Stimulated activated naive B cell treated with anti-CD40 and anti-IgM and Interleukin-4, amounts not matched to agents 10 μg/mL and 1 μg/mL and 100 μg/mL, for 72 hours (primary cell): ENCODE measurements at regions not wholly inside any gene's neighbourhood (a gene's known extent, or its start where the extent isn't known, plus 50 kb on each side); places are given as distances from the start of the nearest gene placed in this dataset.

Experiments
- ATAC-seq, 2 donors: fragments of 150-1000 bp; cut with Tn5 transposase; replicated peaks; 2 replicates each; pipeline ENCODE4 v1.10.0; 2021; ENCODE audit warnings: moderate library complexity in 1 of 2
- DNase-seq: peaks from one replicate; pipeline ENCODE4 v3.0.0; 2021
- H3K27ac Mint-ChIP-seq: one replicate; pipeline ENCODE4 v1.8.0; 2022; ENCODE audit warnings: mild to moderate bottlenecking, mixed read lengths
- H3K27me3 Mint-ChIP-seq, 2 donors: one replicate each; pipeline ENCODE4 v1.8.0; 2022; ENCODE audit warnings: mixed read lengths in 2 of 2
- H3K36me3 Mint-ChIP-seq, 2 donors: one replicate each; pipeline ENCODE4 v1.8.0; 2022; ENCODE audit warnings: mixed read lengths in 2 of 2, mild to moderate bottlenecking in 1 of 2
- H3K4me1 Mint-ChIP-seq, 2 donors: one replicate each; pipeline ENCODE4 v1.8.0; 2022; ENCODE audit warnings: mixed read lengths in 2 of 2, mild to moderate bottlenecking in 1 of 2
- H3K4me3 Mint-ChIP-seq, 2 donors: one replicate each; pipeline ENCODE4 v1.8.0; 2022; ENCODE audit warnings: mild to moderate bottlenecking in 2 of 2, mixed read lengths in 2 of 2, moderate library complexity in 1 of 2
- H3K9me3 Mint-ChIP-seq, 2 donors: one replicate each; pipeline ENCODE4 v1.8.0; 2022; ENCODE audit warnings: mixed read lengths in 2 of 2, mild to moderate bottlenecking in 1 of 2

DNA sequence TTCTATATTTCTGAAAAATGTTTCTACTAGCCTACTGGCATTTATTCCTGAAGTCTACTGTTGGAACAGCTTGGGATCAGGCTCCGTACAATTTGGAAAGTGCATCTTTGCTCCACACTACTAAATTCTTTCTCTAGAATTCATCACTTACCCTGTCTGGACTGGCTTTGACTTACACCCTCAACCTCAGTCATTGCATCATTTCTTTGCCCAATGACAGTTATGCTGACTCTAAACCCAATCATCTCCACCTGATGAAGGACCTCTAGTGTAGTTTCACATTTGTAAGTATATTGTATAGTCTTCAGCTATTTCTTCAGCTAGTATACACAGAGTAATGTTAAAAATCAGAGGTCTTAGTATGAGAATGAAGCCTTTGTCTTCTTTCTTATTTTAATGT lies 359.6 kb upstream of the MC4R start:
- DNase-seq (no peak), ATAC-seq (no peak)
- Mint-ChIP-seq H3K9me3 (peaks cover 0 to 4% of the 10 kb centered on the region in 2 donors), H3K4me1 (no peaks in the 10 kb centered on the region), H3K36me3 (no peaks in the 10 kb centered on the region), H3K27me3 (no peaks in the 10 kb centered on the region), H3K4me3 (no peak overlapping the region), H3K27ac (no peak overlapping the region)

DNA sequence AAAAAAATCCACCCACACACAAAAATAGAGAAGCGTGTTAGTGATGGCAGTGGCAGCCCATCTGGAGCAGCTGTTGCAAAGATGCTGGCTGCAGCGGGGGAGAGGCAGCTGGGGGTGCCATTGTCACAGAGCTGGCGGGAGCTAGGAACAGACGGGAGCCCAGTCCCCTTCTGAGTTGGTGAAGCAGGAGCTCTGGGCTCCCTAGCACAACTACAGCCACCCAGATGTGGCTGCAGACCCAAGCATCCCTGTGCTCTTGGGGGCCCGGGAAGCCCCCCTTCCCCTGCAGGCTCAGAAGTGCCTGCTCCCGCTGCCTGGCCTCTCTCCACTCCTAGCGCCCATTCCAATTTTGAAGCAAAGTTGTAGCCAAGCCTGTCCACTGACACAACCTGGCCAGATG lies 366.6 kb upstream of the MC4R start:
- no peaks in the 10 kb centered on the region for H3K27me3 Mint-ChIP-seq
- H3K36me3 Mint-ChIP-seq: no peaks in the 10 kb centered on the region
- H3K4me1 Mint-ChIP-seq: no peaks in the 10 kb centered on the region
- no peaks in the 10 kb centered on the region for H3K9me3 Mint-ChIP-seq
- no peak overlapping the region for H3K4me3 Mint-ChIP-seq
- no peak overlapping the region for H3K27ac Mint-ChIP-seq
- peak in 1 of 2 donors; percentile 7 for ATAC-seq
- no peak for DNase-seq

DNA sequence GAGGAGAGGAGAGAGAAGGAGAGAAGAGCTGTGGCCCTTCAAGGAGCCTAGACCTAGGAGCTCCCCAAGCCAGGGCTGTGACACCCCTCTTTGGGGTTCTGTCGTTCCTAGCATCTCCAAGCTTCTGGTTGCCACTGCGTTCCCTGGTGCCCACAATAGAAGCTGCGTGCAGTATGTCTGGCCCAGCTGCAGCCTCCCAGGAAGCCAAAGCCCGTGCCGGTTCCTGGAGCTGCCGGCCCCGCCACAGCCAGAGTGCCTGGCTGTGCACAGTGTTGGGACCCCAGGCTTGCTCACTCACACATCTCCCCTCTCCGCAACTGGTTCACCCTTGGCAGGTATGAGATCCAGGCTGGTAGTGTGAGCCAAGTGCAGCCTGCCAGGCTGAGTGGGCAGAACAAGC lies 367.7 kb upstream of the MC4R start:
- Mint-ChIP-seq H3K4me1 (no peaks in the 10 kb centered on the region), H3K4me3 (no peak overlapping the region), H3K27ac (no peak overlapping the region), H3K9me3 (no peaks in the 10 kb centered on the region), H3K27me3 (no peaks in the 10 kb centered on the region), H3K36me3 (no peaks in the 10 kb centered on the region)
- ATAC-seq: peak in 1 of 2 donors; percentile 33
- DNase-seq: no peak

DNA sequence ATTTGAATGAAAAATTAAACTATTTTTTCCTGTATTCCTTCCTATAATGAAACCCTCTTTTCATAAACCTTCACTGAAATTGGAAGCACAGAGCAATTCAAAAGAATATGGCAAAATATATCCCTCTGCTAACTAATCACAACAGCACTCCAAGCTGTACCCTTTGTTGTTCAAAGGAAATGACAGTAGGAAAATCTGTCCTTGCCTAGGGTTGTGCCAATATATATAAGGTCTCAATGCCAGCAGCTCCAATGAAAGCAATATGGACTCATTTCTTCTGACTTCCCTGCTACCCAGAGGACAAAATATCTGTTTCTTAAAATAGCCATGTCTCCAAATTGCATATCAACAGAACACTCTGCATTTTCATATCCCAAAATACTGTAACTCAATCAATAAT lies 373.9 kb upstream of the MC4R start:
- no peaks in the 10 kb centered on the region for H3K27me3 Mint-ChIP-seq
- ATAC-seq: no peak
- H3K9me3 Mint-ChIP-seq: no peaks in the 10 kb centered on the region
- H3K27ac Mint-ChIP-seq: no peak overlapping the region
- no peak for DNase-seq
- H3K4me1 Mint-ChIP-seq: no peaks in the 10 kb centered on the region
- H3K36me3 Mint-ChIP-seq: no peaks in the 10 kb centered on the region
- no peak overlapping the region for H3K4me3 Mint-ChIP-seq

DNA sequence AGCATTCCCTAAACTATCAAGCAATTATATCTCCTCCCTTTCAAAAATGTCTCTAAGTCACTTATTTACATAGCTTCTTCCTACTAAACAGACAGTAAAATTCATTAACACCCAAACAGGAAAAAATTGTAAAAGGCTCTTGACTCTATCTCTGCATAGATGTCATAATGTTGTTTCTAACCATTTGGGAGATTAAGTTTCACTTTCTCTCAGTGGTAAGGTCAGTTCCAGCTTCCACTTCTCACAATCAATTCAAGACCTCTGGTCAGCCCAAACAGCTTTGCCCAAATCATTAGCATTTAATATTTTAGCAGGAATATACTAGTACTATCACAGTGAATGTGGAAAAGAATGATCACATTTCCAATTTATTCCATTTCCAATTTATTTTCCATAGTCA lies 374.3 kb upstream of the MC4R start:
- no peak overlapping the region for H3K4me3 Mint-ChIP-seq
- H3K27me3 Mint-ChIP-seq: no peaks in the 10 kb centered on the region
- ATAC-seq: no peak
- DNase-seq: no peak
- no peaks in the 10 kb centered on the region for H3K9me3 Mint-ChIP-seq
- H3K36me3 Mint-ChIP-seq: no peaks in the 10 kb centered on the region
- no peaks in the 10 kb centered on the region for H3K4me1 Mint-ChIP-seq
- H3K27ac Mint-ChIP-seq: no peak overlapping the region

DNA sequence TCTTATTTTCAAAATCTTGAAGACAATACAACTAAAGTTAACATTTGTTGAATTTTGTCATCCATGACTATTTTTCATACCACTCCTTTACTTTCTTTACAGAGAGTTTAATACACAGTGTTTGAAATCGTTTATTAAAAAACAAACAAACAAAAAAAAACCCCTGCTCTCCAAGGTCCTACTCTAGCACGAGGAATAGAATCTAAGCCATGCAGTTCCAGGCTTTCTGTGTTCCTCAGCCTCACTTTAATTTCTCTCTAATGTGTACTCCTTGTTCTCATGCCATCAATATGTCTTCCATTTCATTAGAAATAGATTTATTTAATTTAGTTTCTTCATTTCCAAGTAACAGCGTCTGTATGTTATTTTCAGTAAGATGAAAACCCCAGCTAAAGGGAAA lies 381.2 kb upstream of the MC4R start:
- Mint-ChIP-seq H3K9me3 (no peaks in the 10 kb centered on the region), H3K4me1 (no peaks in the 10 kb centered on the region), H3K4me3 (no peak overlapping the region), H3K27me3 (no peaks in the 10 kb centered on the region), H3K27ac (no peak overlapping the region), H3K36me3 (no peaks in the 10 kb centered on the region)
- ATAC-seq: no peak
- no peak for DNase-seq

DNA sequence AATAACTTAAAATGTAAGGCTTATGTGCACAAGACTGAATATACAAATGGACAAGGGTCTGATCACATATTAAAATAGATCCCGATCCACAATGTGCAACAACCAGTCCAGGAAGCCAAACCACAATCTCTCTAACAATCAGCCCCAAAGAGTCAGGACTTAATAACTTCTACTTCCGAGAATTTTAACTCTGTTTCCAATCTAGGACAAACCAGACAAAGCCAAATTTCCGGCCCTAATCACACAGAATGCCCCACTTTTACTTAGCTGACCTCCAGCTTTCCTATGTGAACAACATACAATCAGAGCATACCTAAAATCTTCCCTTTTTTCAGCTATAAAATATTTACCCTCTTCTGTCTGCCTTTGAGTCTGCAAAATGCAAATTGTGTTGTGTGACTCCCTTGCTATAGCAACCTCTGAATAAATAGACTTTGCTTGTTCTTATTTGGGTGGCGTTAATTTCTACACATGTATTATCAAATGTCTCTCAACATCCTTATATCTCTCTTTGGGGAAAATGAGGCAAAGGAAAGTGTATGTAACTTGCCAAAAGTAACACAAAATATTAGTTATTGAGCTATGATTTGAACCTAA lies 381.9 kb upstream of the MC4R start:
- H3K4me1 Mint-ChIP-seq: no peaks in the 10 kb centered on the region
- H3K9me3 Mint-ChIP-seq: no peaks in the 10 kb centered on the region
- H3K27ac Mint-ChIP-seq: no peak overlapping the region
- no peaks in the 10 kb centered on the region for H3K36me3 Mint-ChIP-seq
- H3K27me3 Mint-ChIP-seq: no peaks in the 10 kb centered on the region
- no peak for DNase-seq
- no peak overlapping the region for H3K4me3 Mint-ChIP-seq
- ATAC-seq: no peak

DNA sequence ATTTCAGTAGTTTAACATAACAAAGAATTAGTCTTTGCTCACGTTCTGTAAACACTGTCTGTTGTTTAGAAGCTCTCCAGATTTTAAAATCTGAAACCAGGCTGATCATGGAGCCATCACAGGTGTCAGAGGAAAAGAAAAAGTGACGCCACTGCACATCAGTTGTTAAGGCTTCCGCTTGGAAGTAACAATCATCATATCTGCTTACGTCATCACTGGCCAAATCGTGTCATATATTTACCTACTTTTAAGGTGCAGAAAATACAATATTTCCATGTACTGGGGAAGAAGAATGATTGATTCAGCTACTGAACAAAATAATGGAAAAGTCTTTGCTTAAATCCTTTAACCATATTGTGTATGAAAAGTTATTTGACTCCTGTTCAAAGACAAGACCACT lies 382.6 kb upstream of the MC4R start:
- ATAC-seq (no peak), DNase-seq (no peak)
- no peaks in the 10 kb centered on the region for H3K9me3 Mint-ChIP-seq
- no peaks in the 10 kb centered on the region for H3K4me1 Mint-ChIP-seq
- H3K27ac Mint-ChIP-seq: no peak overlapping the region
- H3K36me3 Mint-ChIP-seq: no peaks in the 10 kb centered on the region
- H3K27me3 Mint-ChIP-seq: no peaks in the 10 kb centered on the region
- H3K4me3 Mint-ChIP-seq: no peak overlapping the region

DNA sequence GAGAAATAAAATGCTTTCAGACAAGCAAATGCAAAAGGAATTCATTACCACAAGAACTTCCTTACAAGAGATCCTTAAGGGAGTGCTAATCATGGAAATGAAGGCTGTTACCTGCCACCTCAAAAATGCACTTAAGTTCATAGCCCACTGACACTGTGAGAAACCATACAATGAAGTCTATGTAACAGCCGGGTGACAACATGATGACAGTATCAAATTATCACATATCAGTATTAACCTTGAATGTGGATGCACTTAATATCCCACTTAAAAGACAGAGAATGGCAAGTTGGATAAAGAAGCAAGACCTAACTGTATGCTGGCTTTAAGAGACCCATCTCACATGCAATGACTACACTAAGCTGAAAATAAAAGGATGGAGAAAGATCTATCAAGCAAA lies 403.4 kb upstream of the MC4R start:
- no peak overlapping the region for H3K27ac Mint-ChIP-seq
- no peak for ATAC-seq
- H3K4me1 Mint-ChIP-seq: no peaks in the 10 kb centered on the region
- no peak overlapping the region for H3K4me3 Mint-ChIP-seq
- no peaks in the 10 kb centered on the region for H3K36me3 Mint-ChIP-seq
- no peak for DNase-seq
- H3K9me3 Mint-ChIP-seq: peaks cover 5 to 10% of the 10 kb centered on the region in 2 donors
- H3K27me3 Mint-ChIP-seq: no peaks in the 10 kb centered on the region

DNA sequence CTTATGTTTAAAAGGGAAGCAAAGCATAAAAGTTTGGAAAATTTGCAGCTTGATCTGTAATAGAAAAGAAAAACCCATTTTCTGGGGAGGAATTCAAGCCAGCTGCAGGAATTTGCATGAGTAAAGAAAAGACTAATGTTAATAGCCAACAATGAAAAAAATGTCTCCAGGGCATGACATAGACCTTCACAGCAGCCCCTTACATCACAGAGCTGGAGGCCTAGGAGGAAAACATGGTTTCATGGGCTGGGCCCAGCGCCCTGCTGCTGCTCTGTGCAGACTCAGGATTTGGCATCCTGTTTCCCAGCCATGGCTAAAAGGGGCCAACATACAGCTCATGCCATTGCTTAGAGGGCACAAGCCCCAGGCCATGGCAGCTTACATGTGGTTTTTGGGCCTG lies 411.6 kb upstream of the MC4R start:
- no peaks in the 10 kb centered on the region for H3K27me3 Mint-ChIP-seq

DNA sequence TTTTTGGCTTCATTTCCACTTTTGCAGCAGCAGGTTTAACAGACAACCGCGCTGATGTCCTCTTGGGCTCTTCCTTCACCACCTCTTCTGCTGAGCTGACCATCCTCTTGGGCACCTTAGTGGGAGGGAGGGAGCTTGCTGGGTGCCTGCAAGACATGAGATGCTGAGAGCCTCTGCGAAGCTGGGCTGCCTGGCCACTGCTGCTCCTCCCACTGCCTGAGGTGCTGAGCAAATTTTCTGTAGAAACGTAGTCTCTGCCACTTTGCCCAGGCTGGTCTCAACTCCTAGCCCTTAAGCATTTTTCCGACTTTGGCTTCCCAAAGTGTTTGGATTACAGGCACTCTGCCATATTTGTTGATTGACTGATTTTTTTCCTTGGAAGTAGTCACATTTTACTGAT lies 422.2 kb upstream of the MC4R start:
- DNase-seq (no peak), ATAC-seq (no peak)
- Mint-ChIP-seq H3K4me3 (no peak overlapping the region), H3K36me3 (no peaks in the 10 kb centered on the region), H3K4me1 (no peaks in the 10 kb centered on the region), H3K9me3 (peaks cover 0 to 9% of the 10 kb centered on the region in 2 donors), H3K27me3 (no peaks in the 10 kb centered on the region), H3K27ac (no peak overlapping the region)

More for the DNA sequence above, 411.6 kb upstream of the MC4R start:
- Mint-ChIP-seq H3K27ac (no peak overlapping the region), H3K4me1 (no peaks in the 10 kb centered on the region), H3K4me3 (no peak overlapping the region), H3K36me3 (no peaks in the 10 kb centered on the region), H3K9me3 (peaks cover 0 to 7% of the 10 kb centered on the region in 2 donors)
- ATAC-seq (no peak), DNase-seq (no peak)

DNA sequence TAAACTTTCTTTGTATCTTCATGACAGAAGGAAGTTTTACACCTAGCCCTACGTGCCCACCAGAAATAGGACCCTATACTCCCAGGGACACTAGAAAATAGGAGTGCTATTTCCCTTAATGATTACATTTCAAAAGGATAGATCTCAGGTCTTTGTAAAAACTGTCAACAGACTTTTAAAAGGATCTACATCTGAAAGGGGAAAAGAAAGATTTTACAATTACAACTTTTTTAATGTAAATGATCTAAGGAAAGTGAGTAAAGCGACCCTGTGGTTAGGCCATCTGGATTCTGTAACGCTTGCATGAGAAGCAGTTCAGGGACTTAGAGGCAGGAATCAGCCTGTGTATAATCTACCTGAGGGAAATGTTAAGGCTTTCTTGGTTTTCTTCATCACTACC lies 431.8 kb upstream of the MC4R start:
- ATAC-seq (no peak), DNase-seq (no peak)
- Mint-ChIP-seq H3K9me3 (peaks cover 0 to 4% of the 10 kb centered on the region in 2 donors), H3K27me3 (no peaks in the 10 kb centered on the region), H3K36me3 (no peaks in the 10 kb centered on the region), H3K4me3 (no peak overlapping the region), H3K4me1 (no peaks in the 10 kb centered on the region), H3K27ac (no peak overlapping the region)

DNA sequence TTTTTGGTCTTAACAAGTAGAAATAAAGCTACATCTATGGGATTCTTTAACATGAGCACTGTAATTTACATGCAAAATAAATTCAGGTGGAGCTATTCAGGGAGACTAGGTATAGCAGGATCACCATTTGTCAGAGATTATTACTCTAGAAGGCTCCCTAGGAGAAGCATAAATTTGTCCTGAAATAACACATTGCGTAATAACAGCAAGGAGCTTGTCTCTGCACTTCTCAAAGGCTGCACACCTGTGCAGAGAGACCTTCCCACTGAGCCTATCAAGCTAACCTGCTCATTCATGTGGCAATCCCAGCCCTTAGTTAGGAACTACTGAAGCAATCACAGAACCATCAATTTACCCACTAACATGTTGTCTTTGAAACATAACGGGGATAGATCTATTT lies 437.4 kb upstream of the MC4R start:
- Mint-ChIP-seq H3K9me3 (no peaks in the 10 kb centered on the region), H3K4me3 (no peak overlapping the region), H3K36me3 (no peaks in the 10 kb centered on the region), H3K27ac (no peak overlapping the region), H3K27me3 (no peaks in the 10 kb centered on the region), H3K4me1 (no peaks in the 10 kb centered on the region)
- DNase-seq (no peak), ATAC-seq (no peak)

DNA sequence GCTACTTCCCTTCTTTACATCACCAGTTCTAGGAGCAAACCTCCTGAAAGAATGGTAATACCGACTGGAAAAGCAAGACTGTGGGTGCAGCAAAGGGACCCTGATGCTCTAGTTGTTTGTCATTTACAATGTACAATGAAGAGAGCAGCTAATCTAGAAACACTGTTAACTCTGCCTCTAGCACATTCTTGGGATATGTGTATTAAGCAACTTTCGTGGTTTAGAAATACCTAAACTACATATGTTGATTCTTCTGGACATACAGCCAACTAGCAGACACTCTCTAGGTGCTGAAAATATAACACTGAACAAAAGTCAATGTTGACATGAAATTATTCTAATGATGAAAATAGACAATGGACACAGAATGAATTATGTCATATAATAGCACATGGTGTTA lies 440.3 kb upstream of the MC4R start:
- no peaks in the 10 kb centered on the region for H3K36me3 Mint-ChIP-seq
- no peak overlapping the region for H3K4me3 Mint-ChIP-seq
- ATAC-seq: no peak
- H3K4me1 Mint-ChIP-seq: no peaks in the 10 kb centered on the region
- peaks cover 0 to under 1% of the 10 kb centered on the region in 2 donors for H3K9me3 Mint-ChIP-seq
- DNase-seq: no peak
- no peak overlapping the region for H3K27ac Mint-ChIP-seq
- no peaks in the 10 kb centered on the region for H3K27me3 Mint-ChIP-seq

DNA sequence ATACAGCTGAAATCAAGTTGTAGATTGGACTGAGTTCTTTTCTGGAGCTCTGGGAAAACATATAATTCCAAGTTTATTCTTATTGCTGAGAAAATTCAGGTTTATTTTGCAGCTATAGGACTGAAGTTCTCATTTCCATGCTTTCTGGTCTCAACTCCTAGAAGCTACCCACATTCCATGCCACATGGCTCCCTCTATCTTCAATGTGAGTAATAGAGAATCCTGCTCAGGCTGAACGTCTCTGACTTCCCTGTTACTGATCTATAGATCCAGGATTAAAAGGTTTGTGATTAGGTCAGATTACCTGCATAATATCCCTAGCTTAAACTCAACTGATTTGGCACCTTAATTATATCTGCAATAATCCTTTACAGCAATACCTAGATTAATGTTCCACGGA lies 453.8 kb upstream of the MC4R start:
- Mint-ChIP-seq H3K4me1 (no peaks in the 10 kb centered on the region), H3K27me3 (no peaks in the 10 kb centered on the region), H3K4me3 (no peak overlapping the region), H3K9me3 (no peaks in the 10 kb centered on the region), H3K27ac (no peak overlapping the region), H3K36me3 (no peaks in the 10 kb centered on the region)
- no peak for ATAC-seq
- no peak for DNase-seq

DNA sequence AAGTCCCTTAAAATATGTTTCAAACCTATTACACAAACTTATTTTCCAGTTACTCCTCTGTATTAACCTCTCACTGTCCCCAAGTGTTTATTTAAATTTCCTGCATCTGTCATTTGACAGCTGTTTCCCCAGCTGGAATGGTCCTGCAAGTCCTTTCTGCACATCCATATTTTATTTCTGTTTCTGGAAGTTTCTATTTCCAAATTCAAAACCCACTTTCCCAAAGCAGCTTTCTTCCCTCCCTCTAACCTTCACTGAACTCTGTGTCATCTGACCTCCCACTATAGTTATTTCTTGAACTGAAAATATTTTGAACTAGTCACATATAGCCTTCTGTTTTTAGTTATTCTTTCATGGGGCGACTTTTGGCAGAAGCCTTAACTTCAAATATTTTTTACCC lies 459.4 kb upstream of the MC4R start:
- ATAC-seq (no peak), DNase-seq (no peak)
- Mint-ChIP-seq H3K36me3 (no peaks in the 10 kb centered on the region), H3K4me1 (no peaks in the 10 kb centered on the region), H3K4me3 (no peak overlapping the region), H3K27ac (no peak overlapping the region), H3K9me3 (no peaks in the 10 kb centered on the region), H3K27me3 (no peaks in the 10 kb centered on the region)
